Stimulated activated naive CD4-positive, alpha-beta T cell (primary cell): ENCODE measurements at regions not wholly inside any gene's neighbourhood (a gene's known extent, or its start where the extent isn't known, plus 50 kb on each side); places are given as distances from the start of the nearest gene placed in this dataset.

Experiments used
- DNase-seq, 6 experiments: peaks; one replicate each; lab custom pipeline; 2025; lab: John Stamatoyannopoulos, UW

DNA sequence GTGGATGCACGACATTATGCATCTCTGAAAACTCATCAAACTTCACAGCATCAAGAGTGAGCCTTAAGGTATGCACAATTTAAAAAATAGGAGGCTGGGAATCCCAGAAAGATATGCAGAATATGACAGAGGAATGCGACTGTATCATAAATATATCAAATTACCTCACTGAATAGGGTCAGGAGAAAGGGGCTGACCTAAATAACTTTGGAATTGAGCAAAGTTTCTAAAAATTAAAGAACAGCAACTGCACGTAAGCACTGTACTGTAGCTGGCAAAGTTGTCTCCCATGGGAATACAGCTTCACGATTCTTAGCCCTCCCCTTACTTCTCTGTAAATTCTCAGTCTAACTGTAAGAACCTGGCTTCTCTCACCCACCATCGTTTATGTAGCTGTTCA, 397.4 kb upstream of the ZFP42 start:
- no peak for DNase-seq

GRCh38 chr4:187602339-187603092, 393.1 kb upstream of the ZFP42 start:
- DNase-seq, result no peak

DNA sequence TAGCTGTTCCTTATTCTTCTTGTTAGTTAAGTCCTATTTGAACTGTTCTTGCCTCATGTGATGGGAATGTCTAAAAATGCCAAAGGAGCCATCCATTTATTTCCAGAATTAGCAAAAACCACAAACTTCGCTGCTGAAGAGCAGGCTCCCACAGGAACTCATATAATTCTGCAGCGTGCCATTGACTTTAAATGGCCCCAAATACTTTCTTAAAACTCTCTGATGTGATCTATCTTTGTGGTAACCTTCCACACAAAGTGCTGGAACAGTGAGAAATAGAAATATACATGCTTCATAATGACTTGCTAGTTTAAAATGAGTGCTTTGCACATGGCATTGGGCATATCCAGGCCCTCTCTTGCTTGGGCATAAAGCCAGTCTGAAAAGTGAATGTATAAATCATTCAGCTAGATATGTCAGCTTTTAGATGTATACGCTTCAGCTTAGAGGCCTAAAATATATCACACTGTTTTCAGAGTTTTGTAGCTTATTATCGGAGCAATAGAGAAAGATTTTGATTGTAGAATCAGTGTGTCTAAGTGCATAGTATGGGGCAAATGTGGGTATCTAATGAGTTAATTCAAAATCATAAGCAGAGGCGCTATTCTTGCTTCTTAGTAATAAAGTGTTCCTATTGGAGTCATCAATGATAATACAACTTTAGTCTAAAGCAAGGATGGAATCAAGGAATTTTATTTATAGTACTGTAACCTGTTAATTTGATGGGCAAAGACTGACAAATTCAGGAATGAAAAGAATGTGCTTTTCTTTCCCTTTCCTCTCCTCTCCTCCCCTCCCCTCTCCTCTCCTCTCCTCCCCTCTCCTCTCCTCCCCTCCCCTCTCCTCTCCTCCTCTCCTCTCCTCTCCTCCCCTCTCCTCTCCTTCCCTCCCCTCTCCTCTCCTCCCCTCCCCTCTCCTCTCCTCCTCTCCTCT, 392.2 kb upstream of the ZFP42 start:
- DNase-seq, result no peak

DNA sequence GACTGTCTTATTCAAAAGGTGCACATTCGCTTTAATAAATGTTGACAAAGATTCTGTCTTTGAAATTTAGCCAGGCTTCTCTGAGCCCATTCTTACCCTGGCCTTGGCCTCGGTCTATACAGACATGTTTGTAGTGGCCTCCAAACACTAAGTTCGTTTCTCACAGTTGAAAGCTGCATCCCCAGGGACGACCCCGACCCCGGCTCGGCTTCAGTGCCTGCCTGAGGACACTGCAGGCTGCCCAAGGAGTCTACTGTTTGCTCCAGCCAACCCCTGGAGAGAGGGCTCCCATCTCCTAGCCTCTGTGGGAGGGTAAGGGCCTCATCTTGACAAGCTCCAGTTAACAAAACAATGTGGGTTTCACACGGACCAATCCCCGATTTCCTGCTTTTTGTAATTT, 390.6 kb upstream of the ZFP42 start:
- no peak for DNase-seq

DNA sequence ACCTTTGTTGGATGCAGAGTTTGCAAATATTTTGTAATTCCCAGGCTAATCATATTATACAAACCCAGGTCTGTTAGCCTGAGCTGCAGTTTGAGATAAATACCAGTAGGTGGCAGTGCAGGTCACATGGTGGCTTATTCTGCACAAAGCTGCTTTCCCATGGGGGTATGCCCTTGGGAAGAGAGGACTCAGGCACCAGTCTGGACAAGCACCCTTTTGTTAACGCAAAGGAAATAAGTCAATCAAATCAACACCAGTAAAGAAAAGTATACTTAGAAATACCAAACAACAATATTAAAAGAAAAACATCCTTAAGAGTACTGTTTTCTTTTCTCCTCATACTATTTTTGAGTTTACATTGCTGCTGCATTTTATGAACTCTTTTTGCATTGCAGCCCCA, 389.0 kb upstream of the ZFP42 start:
- DNase-seq, result peak in 1 of 6 experiments; percentile 3

DNA sequence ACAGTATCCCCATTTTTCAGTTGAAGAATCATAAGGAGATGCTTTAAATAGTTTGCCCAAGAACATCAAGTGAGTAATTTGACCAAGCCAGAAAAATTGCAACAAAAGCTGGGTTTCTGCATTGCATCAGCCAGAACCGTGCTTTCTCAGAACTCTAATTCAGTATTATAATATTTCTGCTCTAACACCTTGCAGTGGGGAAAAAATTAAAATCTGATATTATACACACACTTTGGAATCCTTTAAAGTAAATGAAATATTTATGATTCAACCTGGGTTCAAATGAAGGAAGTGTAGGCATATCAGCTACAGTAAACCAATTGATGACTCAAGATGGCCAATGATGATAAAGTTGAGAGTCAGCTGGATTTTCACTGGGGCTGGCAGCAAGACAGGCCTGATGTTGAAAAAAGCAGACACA, 387.6 kb upstream of the ZFP42 start:
- DNase-seq, result no peak

DNA sequence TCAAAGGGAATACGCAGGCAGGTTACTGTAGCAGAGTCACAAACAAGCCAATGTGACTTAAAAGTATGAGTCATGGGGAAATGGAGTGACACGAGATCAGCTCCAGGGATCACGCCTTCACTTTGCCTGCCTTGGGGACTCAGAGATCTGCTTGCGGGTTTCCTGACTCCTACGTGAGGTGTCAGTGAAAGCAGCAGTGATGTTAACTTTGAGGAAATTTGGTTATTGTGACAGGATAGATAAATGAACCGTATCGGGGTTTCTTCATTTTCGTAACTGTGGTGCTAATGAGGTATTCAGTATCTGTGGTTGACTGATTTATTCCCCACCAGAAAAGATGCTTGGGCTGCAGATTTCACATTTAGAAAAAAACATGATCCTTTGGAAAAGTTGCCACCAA, 383.3 kb upstream of the ZFP42 start:
- DNase-seq, result no peak

GRCh38 chr4:187613089-187613839, 382.3 kb upstream of the ZFP42 start:
- DNase-seq, result no peak

GRCh38 chr4:187615972-187616371, 379.6 kb upstream of the ZFP42 start:
- no peak for DNase-seq

DNA sequence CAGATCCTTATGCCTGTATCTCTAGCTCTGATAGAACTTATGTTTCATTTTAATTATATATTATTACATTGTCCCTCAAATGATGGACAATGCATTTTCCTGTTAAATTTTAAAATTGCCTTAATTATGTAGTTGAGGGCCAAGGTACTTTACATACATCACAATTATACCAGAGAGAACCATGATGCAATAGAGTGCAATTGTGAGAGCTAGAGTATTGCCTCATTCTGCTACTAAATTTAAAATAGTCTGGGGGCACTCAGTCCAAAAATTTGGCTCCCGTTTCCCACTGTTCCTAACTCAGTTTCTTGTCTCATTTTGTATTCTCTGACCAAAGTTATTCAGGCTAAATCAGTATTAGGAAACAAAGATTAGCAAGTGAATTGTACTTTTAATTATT, 378.5 kb upstream of the ZFP42 start:
- DNase-seq, result no peak

DNA sequence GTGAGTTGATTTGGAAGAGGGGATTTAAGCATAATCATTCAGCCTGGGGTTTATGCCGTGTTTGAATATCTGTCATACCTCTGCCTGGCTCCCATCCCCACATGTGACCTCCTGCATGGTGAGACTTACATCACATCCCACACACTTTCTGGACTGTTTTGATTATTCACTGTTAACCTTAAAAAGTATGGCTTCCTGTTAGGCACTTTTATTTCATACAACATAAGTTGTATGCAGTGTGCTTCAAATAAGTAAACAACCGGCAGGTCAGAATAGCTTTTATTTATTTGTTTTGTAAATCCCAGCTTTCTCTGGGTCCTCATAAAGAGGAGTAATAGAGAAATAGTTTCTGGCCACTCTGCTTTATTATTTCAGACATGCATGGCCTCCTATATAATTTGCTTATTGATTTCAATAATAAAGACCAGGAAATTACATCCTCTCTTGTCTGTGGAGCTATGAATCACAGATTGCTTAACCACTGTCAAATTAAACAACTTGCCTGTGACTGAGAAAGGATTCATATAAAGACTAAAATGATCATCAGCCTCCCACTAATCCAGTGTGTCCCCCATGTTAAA, 376.8 kb upstream of the ZFP42 start:
- no peak for DNase-seq

DNA sequence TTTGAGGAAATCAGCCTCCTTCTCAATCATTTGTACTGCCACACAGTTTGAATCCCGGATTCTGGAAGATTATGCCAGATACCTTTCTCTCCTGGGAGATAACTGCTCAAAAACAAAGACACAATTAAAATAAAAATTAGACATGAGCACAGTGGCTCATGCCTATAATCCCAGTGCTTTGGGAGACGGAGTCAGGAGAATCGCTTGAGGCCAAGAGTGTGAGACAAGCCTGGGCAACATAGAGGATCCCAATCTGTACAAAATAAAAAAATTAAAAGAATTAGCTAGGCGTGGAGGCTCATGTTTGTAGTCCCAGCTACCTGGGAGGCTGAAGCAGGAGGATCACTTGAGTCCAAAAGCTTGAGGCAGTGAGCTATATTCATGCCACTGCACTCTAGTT, 376.3 kb upstream of the ZFP42 start:
- no peak for DNase-seq

DNA sequence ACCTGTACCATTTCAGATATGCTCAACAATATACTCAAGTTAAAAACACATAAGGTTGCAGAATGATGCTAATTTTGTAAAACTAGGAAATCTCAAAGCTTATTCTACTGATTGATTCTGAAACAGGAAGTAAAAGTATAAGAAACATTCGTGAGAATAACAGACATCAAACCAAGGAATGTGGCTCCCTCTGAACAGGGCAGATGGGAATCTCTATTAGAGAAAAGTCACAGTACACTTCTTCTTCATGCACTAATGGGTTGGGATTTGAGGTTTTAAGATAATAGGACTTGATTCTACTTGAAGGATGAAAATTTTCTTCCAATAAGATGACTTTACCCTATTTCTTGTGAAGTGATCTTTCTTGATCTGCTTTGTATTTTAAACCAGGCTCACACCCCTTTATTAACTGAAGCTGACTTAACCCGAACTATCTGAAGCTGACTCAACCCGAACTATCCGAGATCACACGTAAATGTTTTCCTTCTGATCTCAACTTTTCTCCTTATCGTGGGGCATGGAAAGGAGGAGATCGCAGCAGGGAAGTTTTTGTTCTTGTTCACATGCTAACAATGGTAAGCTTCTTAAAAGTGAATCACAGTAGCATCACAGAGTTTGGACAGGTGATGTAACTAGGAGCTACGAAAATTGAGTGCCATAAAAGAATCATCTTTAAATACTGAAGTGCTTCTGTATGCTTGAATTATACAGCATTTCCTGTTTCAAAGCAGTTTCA, 363.1 kb upstream of the ZFP42 start:
- no peak for DNase-seq

DNA sequence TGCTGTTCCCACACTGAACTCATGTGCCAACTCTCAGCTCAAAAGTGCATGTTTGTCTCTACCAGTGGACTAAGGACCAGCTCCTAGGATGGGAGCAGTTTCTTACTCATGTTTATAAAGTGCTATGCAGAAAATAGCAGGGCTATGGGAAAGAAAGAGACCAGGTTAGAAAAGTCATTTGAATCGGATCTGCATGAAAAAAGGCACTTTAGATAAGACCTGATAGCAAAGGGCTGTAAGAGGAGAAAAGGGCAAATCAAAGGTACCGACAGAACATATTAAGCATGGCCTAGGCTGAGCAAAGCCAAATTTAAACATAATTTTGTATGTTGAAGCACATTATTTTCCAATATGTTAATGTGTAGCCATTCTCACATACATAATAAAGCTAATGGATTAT, 362.3 kb upstream of the ZFP42 start:
- DNase-seq, result no peak

GRCh38 chr4:187656959-187657358, 338.6 kb upstream of the ZFP42 start:
- DNase-seq, result no peak

DNA sequence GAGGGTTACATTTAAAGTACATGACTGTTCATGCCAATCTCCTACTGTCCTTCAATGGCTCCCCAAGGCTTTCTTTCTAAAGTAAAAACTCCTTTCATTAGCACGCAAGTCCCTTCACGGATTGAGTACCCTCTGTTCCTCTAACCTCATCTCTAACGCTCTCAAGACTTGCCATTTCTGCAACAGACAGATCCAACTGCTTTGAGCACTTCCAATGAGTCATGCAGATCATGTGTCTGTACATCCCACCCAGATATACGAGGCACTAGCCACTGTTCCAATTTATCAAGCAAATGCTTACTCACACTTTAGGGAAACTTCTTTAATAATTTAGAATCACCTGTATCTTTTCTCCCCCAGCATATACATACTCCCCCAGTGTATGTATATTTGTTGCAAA, 332.5 kb upstream of the ZFP42 start:
- no peak for DNase-seq

DNA sequence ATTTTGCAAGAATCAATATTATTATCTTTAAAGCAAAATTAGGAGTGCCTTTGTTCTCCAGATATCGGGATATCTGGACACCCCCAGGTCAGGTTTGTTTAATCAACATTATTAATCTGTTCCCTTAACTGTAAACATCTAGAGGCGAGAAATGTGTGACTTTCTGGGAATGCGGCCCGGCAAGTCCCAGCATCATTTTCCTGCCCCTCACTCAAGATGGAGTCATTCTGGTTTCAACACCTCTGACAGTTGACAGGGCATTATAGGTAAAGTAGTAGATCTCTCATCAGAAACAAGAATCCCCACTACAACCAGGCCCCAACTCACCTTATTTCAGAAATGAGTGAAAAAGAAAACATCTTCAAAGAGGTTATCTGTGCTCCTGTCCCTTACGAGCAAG, 331.6 kb upstream of the ZFP42 start:
- DNase-seq, result no peak

DNA sequence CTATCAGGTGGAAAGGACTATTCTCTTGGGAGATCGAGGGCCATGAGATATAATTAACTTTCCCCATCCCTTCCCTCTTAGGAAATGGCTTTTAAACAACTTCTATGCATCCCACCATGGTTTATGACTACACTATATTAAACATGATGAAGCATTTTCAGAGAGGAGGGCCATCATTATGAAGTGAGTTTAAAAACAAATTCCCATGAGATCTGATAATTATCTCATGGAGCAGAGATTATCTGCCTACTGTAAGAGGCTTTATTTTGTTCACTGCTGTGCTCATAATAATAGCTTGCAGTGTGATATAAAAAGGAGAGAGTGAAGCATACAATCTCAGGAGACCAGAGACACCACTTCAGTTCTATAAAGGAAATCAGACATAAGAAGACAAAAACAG, 330.5 kb upstream of the ZFP42 start:
- no peak for DNase-seq

GRCh38 chr4:187666034-187666433, 329.5 kb upstream of the ZFP42 start:
- DNase-seq, result no peak

DNA sequence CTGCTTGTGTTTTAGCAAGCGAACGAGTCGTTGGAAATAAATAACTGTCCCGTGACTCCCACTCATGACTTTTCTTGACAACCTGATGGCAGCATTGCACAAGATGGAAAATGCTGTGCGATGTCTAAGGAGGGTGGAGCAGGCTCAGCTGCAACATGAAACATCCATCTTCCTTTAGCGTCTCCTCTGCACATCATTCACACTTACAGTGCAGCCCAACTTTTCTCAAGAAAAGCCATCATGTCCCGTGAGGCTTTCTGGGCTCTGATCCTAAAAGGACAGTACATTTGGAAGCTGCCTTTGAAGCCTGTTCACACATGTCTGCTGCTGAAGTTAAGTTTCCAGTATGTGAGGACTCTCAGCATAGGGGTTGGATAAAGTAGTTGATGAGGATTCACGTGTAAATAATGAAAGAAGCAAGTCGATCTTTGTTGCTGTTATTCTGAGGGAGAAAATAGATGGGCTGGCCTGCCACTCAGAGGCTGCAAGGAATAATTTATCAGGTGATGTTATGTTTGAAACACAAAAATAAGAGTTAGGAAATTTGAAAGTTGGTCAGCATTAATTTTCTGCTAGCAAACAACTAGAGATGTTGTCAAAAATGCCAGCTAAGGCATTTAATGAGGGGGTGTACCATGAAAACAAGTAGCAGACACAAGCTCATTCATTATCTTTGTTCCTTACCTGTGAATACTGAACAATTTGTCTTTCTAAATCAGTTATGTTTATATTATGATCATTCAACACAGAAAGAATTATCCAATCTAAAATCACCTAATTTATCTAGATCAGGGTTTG, 328.7 kb upstream of the ZFP42 start:
- DNase-seq, result no peak
